Esophagus muscularis mucosa (tissue), 3 donors: ENCODE measurements at regions not wholly inside any gene's neighbourhood (a gene's known extent, or its start where the extent isn't known, plus 50 kb on each side); places are given as distances from the start of the nearest gene placed in this dataset.

Experiments used
- CTCF ChIP-seq, 3 experiments: fragments of 200-600 bp in 2 of 3; fragments of 450-650 bp in 1 of 3; sonication (generic) in 2 of 3; IDR thresholded peaks; one replicate each; pipeline ENCODE4 v1.5.1; 2017 to 2019; ENCODE audit warnings: antibody characterized with exemption in 3 of 3, mild to moderate bottlenecking in 2 of 3, moderate library complexity in 1 of 3
- POLR2AphosphoS5 ChIP-seq, 2 donors: sonication (generic); formaldehyde crosslinking; IDR thresholded peaks; one replicate each; pipeline ENCODE4 v1.6.1; 2017; ENCODE audit warnings: antibody characterized with exemption in 2 of 2

GRCh38 chr1:87720561-87720960 lies 391.9 kb downstream of the LMO4 start:
- no peak for TF ChIP-seq CTCF (IDR thresholded peaks at IDR 0.05)
- TF ChIP-seq POLR2AphosphoS5 (IDR thresholded peaks at IDR 0.05), result no peak
